HCT116 (cell line): ENCODE measurements at regions not wholly inside any gene's neighbourhood (a gene's known extent, or its start where the extent isn't known, plus 50 kb on each side); places are given as distances from the start of the nearest gene placed in this dataset.

Source experiments
- EGR1 ChIP-seq: IDR thresholded peaks from 2 replicates; pipeline ENCODE4 v1.6.1; 2012; ENCODE audit warnings: low read depth
- JUND ChIP-seq: IDR thresholded peaks from 2 replicates; pipeline ENCODE4 v1.6.1; 2012
- POLR2A ChIP-seq: IDR thresholded peaks from 2 replicates; pipeline ENCODE4 v1.7.0; 2011; ENCODE audit warnings: borderline replicate concordance; ENCODE audit not compliant: insufficient read depth, insufficient read length; ENCODE audit errors: extremely low read depth
- POLR2AphosphoS5 ChIP-seq: IDR thresholded peaks from 2 replicates; pipeline ENCODE4 v1.6.1; 2011; ENCODE audit warnings: mild to moderate bottlenecking, low read depth, low read length, moderate library complexity
- SIN3A ChIP-seq: IDR thresholded peaks from 2 replicates; pipeline ENCODE4 v1.6.1; 2012; ENCODE audit warnings: low read depth
- TF ChIP-seq, protein P1 (sequence below), 3 experiments: fragments of 200-600 bp in 1 of 3; sonication (generic) in 1 of 3; IDR thresholded peaks in 2 of 3; conservative IDR thresholded peaks in 1 of 3; 2 replicates each; pipeline ENCODE4 v1.5.1; 2012 to 2017; ENCODE audit warnings: low read depth in 2 of 3, low read length in 2 of 3, antibody characterized with exemption in 1 of 3, borderline replicate concordance in 1 of 3, control low read depth in 1 of 3, mild to moderate bottlenecking in 1 of 3, mixed read lengths in 1 of 3, mixed run types in 1 of 3, moderate library complexity in 1 of 3; ENCODE audit not compliant: insufficient read depth in 1 of 3

DNA sequence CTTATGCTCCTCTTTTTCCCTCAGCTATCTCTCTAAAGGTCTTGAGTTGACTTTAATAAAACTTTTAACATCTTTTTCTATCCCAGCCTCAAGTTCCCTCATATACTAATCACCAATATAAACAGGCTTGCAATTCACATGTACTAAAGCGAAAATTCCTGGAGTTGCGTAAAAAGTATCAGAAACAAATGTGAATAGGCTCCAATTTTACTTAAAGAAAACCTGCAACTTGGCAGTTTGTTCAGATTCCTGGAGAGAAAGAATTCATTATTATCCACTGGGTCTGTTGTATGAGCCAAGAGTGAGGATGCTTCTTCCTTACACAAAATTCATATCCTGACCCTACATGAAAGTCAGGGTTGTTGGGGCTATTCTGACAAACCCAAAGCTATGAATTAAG is 384.2 kb downstream of the DTWD2 start:
- TF ChIP-seq, protein P1, sequence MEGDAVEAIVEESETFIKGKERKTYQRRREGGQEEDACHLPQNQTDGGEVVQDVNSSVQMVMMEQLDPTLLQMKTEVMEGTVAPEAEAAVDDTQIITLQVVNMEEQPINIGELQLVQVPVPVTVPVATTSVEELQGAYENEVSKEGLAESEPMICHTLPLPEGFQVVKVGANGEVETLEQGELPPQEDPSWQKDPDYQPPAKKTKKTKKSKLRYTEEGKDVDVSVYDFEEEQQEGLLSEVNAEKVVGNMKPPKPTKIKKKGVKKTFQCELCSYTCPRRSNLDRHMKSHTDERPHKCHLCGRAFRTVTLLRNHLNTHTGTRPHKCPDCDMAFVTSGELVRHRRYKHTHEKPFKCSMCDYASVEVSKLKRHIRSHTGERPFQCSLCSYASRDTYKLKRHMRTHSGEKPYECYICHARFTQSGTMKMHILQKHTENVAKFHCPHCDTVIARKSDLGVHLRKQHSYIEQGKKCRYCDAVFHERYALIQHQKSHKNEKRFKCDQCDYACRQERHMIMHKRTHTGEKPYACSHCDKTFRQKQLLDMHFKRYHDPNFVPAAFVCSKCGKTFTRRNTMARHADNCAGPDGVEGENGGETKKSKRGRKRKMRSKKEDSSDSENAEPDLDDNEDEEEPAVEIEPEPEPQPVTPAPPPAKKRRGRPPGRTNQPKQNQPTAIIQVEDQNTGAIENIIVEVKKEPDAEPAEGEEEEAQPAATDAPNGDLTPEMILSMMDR (IDR thresholded peaks at IDR 0.05 in 2 of 3, conservative IDR thresholded peaks at IDR 0.05 in 1 of 3; ENCODE audit: borderline replicate concordance in 1 of 3, insufficient read depth in 1 of 3, low read depth in 2 of 3, low read length in 2 of 3) = no peak
- TF ChIP-seq JUND (no peak), SIN3A (no peak), EGR1 (no peak), POLR2A (no peak), POLR2AphosphoS5 (no peak)
